Testis (tissue), 2 donors: ENCODE measurements at regions not wholly inside any gene's neighbourhood (a gene's known extent, or its start where the extent isn't known, plus 50 kb on each side); places are given as distances from the start of the nearest gene placed in this dataset.

ENCODE experiments used
- CTCF ChIP-seq, 3 experiments: fragments of 450-650 bp in 2 of 3; fragments of 200-600 bp in 1 of 3; sonication (generic) in 1 of 3; IDR thresholded peaks; one replicate each; pipeline ENCODE4 v1.5.1; 2016 to 2019; ENCODE audit warnings: antibody characterized with exemption in 3 of 3, mild to moderate bottlenecking in 2 of 3, moderate library complexity in 1 of 3
- POLR2A ChIP-seq: fragments of 450-650 bp; IDR thresholded peaks from one replicate; pipeline ENCODE4 v1.6.1; 2017; ENCODE audit warnings: antibody characterized with exemption, mild to moderate bottlenecking, moderate library complexity

GRCh38 chr3:109809513-109809912, 472.2 kb upstream of the DPPA4 start:
- TF ChIP-seq CTCF (IDR thresholded peaks at IDR 0.05) (no peak), POLR2A (no peak)
